ENCODE measurements at regions not wholly inside any gene's neighbourhood (a gene's known extent, or its start where the extent isn't known, plus 50 kb on each side); places are given as distances from the start of the nearest gene placed in this dataset.

DNA sequence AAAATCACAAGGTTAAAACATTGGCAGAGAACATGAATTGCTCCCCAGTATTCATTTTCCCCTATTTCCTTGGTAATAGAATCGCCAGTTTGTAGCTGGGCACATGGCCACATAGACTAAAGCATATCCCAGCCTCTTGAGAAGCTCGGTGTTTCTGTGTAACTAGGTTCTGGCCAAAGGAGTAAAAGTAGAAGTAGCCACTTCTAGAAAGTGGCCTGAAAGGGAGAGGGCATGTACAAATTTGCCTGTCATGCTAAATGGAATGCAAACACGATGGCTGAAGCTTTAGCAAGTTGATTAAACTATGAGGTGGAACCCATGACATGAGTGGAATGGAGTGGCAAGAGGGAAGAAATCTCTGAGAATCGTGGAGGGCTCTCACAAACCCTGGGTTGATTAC lies 173.7 kb upstream of the EGLN3 start:
- TF ChIP-seq KLF16 (CRISPR knock-in tag; IDR thresholded peaks at IDR 0.05) = no peak
- TF ChIP-seq, protein P1, sequence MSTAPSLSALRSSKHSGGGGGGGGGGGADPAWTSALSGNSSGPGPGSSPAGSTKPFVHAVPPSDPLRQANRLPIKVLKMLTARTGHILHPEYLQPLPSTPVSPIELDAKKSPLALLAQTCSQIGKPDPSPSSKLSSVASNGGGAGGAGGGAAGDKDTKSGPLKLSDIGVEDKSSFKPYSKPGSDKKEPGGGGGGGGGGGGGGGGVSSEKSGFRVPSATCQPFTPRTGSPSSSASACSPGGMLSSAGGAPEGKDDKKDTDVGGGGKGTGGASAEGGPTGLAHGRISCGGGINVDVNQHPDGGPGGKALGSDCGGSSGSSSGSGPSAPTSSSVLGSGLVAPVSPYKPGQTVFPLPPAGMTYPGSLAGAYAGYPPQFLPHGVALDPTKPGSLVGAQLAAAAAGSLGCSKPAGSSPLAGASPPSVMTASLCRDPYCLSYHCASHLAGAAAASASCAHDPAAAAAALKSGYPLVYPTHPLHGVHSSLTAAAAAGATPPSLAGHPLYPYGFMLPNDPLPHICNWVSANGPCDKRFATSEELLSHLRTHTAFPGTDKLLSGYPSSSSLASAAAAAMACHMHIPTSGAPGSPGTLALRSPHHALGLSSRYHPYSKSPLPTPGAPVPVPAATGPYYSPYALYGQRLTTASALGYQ (CRISPR knock-in tag; IDR thresholded peaks at IDR 0.05) = no peak

All from HepG2 (cell line).